ENCODE measurements at regions not wholly inside any gene's neighbourhood (a gene's known extent, or its start where the extent isn't known, plus 50 kb on each side); places are given as distances from the start of the nearest gene placed in this dataset.

DNA sequence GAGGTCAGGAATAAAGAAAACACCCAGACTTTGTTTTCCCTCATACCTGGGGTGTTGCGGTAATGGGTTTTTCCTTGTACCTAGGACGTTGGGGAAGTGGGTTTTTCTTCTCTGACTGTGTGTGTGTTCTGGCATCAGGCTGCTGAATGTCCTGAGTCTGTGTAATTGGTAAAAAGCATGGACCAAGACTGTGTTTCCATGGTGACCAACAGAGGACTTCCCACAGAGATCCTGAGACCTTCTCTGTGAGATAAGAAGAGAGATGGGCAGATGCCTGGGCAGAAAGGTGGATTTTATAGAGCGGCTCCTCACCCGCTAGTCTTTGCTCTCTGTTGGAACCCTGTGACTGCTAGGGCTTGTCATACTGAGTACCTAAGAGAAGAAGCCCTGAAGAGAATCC is 135.4 kb upstream of the GGTLC1 start:
- no peak overlapping the region for H3K27ac ChIP-seq
- no peaks in the 10 kb centered on the region for H3K36me3 ChIP-seq
- ATAC-seq (no peak), DNase-seq (no peak)
- no peak for TF ChIP-seq CTCF (IDR thresholded peaks at IDR 0.05)
- H3K9me3 ChIP-seq: peaks cover 0 to 4% (median 0%) of the 10 kb centered on the region in 11 donors
- H3K4me1 ChIP-seq: no peaks in the 10 kb centered on the region
- intact Hi-C loops (cut with DNase I): no loop called here
- H3K27me3 ChIP-seq: peaks cover 0 to 20% (median 6%) of the 10 kb centered on the region in 7 donors
- no peak overlapping the region for H3K4me3 ChIP-seq
- 78 to 83% methylated on average over 4 of the region's 4 CpGs for WGBS, 2 donors

DNA sequence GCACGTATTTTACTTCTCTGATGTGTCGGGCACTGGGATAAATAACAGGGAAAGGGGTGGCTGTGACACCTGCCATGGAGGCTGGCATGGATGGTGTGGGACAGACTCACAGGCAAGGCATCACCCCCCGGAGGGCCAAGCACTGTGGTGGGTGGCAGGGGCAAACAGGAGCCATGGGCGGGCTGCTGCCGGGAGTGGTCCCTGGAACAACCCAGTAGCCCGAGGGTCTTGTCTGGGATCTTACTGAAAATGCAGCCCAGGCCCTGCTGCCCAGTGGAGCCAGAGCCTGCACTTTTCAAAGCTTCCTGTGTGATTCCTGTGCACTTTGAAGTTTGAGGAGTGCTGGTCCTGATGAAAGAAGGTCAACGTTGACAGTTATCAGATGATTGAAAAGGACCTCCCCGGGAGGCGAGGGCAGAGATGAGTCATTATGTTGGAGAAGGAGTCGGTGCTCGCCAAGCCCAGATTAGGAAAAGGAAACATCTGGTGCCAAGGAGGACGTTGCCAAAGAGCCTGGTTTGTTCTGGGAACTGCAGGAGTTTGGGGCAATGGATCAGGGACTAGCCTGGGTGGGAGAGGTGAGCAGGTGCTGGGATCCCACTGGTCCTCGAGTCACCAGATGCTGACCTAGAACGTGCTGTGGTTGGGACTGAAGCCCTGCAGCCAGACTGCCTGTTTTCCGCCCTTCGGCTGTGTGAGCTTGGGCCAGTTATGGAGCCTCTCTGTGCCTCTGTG is 130.0 kb upstream of the GGTLC1 start:
- peaks cover 0 to 44% (median 15%) of the 10 kb centered on the region in 7 donors for H3K27me3 ChIP-seq
- no peak overlapping the region for H3K27ac ChIP-seq
- no peak overlapping the region for H3K4me3 ChIP-seq
- intact Hi-C loops (cut with DNase I): no loop called here
- DNase-seq: no peak
- H3K4me1 ChIP-seq: peaks cover 0 to 6% (median 0%) of the 10 kb centered on the region in 9 donors
- peak in 2 of 8 donors; percentile 39 to 44 for ATAC-seq
- 41 to 47% methylated on average over 16 of the region's 16 CpGs for WGBS, 2 donors
- H3K9me3 ChIP-seq: no peaks in the 10 kb centered on the region
- TF ChIP-seq CTCF (IDR thresholded peaks at IDR 0.05): no peak
- no peaks in the 10 kb centered on the region for H3K36me3 ChIP-seq

DNA sequence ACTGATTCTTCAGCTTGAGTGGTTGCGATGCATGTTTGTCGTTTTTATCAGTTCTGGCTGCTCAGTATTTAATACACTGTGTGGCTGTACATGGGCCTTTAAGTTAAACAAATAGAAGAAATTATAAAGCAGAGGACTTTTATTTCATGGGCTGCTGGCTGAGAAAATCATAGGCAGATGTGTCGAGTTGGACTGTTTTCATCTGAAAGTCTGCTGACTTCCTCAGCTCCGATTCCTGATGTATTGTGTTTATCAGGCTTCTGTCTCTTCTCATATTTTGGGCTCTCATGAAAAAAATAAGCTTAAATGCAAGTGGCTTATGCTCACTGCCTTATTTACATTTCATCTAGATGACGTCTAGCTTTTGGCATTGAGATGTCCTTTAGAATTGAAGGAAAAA is 129.5 kb upstream of the GGTLC1 start:
- Histone ChIP-seq H3K4me3 (no peak overlapping the region), H3K36me3 (no peaks in the 10 kb centered on the region), H3K9me3 (no peaks in the 10 kb centered on the region), H3K4me1 (peaks cover 0 to 6% (median 0%) of the 10 kb centered on the region in 9 donors), H3K27ac (no peak overlapping the region), H3K27me3 (peaks cover 0 to 44% (median 15%) of the 10 kb centered on the region in 7 donors)
- DNase-seq (no peak), ATAC-seq (no peak)
- intact Hi-C loops (cut with DNase I): no loop called here
- no peak for TF ChIP-seq CTCF (IDR thresholded peaks at IDR 0.05)
- 46 to 51% methylated on average over 5 of the region's 5 CpGs for WGBS, 2 donors

- ATAC-seq (no peak), DNase-seq (no peak)
- H3K9me3 ChIP-seq: no peaks in the 10 kb centered on the region
- no peak for TF ChIP-seq CTCF (IDR thresholded peaks at IDR 0.05)
- 49 to 55% methylated on average over 3 of the region's 3 CpGs for whole genome bisulfite sequencing, 2 donors
- peaks cover 0 to 44% (median 15%) of the 10 kb centered on the region in 7 donors for H3K27me3 ChIP-seq
- H3K4me1 ChIP-seq: peaks cover 0 to 6% (median 0%) of the 10 kb centered on the region in 9 donors
- H3K36me3 ChIP-seq: no peaks in the 10 kb centered on the region
- no peak overlapping the region for H3K4me3 ChIP-seq
- no peak overlapping the region for H3K27ac ChIP-seq
- intact Hi-C loops (cut with DNase I): no loop called here
Observed at GRCh38 chr20:24117383-24117782, 128.8 kb upstream of the GGTLC1 start.

All from heart right ventricle (tissue), 16 donors.